Endothelial cell (in vitro differentiated cells): ENCODE measurements at regions not wholly inside any gene's neighbourhood (a gene's known extent, or its start where the extent isn't known, plus 50 kb on each side); places are given as distances from the start of the nearest gene placed in this dataset.

Source experiments
- DNase-seq: peaks from one replicate; pipeline ENCODE4 v3.0.0; 2021; ENCODE audit warnings: low spot score
- H3K27ac Mint-ChIP-seq: one replicate; pipeline ENCODE4 v1.8.0; 2021; ENCODE audit warnings: mixed read lengths, inconsistent platforms; ENCODE audit not compliant: unreplicated experiment
- H3K27me3 Mint-ChIP-seq: one replicate; pipeline ENCODE4 v1.8.0; 2021; ENCODE audit warnings: mild to moderate bottlenecking, moderate library complexity, mixed read lengths, inconsistent platforms; ENCODE audit not compliant: unreplicated experiment
- H3K36me3 Mint-ChIP-seq: one replicate; pipeline ENCODE4 v1.8.0; 2021; ENCODE audit warnings: mild to moderate bottlenecking, low read depth, mixed read lengths, inconsistent platforms; ENCODE audit not compliant: unreplicated experiment
- H3K4me1 Mint-ChIP-seq: one replicate; pipeline ENCODE4 v1.8.0; 2021; ENCODE audit warnings: mild to moderate bottlenecking, mixed read lengths, inconsistent platforms; ENCODE audit not compliant: unreplicated experiment
- H3K4me3 Mint-ChIP-seq: one replicate; pipeline ENCODE4 v1.8.0; 2021; ENCODE audit warnings: mild to moderate bottlenecking, mixed read lengths, inconsistent platforms; ENCODE audit not compliant: unreplicated experiment
- H3K9me3 Mint-ChIP-seq: one replicate; pipeline ENCODE4 v1.8.0; 2021; ENCODE audit warnings: mixed read lengths, inconsistent platforms; ENCODE audit not compliant: unreplicated experiment
- TF ChIP-seq, protein P1 (sequence below): fragments of 200-600 bp; sonication (generic); IDR thresholded peaks from one replicate; pipeline ENCODE4 v1.5.0; 2021; ENCODE audit warnings: antibody characterized with exemption; ENCODE audit not compliant: unreplicated experiment

DNA sequence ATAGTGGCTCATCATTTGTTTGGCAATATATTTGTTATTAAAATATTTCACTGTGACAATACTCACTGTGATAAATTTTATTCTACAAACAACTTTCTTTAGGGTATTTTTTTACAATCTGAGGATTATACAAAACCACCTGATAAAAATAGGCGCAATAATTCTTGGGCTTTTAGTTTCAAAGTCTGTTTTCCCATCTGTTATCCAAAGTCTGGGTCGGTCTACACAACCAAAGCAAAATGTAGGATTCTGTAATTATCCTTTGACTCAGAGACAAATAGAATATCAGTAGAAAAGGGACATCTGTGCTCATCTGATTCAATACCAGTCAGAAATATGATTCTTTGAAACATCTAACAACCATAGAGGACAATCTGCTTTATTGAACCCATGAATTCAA, 271.8 kb upstream of the AMIGO2 start:
- Mint-ChIP-seq H3K36me3 (no peaks in the 10 kb centered on the region), H3K4me1 (peaks cover 6% of the 10 kb centered on the region), H3K9me3 (no peaks in the 10 kb centered on the region), H3K27me3 (no peaks in the 10 kb centered on the region), H3K27ac (no peak overlapping the region), H3K4me3 (no peak overlapping the region)
- no peak for DNase-seq
- TF ChIP-seq, protein P1, sequence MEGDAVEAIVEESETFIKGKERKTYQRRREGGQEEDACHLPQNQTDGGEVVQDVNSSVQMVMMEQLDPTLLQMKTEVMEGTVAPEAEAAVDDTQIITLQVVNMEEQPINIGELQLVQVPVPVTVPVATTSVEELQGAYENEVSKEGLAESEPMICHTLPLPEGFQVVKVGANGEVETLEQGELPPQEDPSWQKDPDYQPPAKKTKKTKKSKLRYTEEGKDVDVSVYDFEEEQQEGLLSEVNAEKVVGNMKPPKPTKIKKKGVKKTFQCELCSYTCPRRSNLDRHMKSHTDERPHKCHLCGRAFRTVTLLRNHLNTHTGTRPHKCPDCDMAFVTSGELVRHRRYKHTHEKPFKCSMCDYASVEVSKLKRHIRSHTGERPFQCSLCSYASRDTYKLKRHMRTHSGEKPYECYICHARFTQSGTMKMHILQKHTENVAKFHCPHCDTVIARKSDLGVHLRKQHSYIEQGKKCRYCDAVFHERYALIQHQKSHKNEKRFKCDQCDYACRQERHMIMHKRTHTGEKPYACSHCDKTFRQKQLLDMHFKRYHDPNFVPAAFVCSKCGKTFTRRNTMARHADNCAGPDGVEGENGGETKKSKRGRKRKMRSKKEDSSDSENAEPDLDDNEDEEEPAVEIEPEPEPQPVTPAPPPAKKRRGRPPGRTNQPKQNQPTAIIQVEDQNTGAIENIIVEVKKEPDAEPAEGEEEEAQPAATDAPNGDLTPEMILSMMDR: no peak

DNA sequence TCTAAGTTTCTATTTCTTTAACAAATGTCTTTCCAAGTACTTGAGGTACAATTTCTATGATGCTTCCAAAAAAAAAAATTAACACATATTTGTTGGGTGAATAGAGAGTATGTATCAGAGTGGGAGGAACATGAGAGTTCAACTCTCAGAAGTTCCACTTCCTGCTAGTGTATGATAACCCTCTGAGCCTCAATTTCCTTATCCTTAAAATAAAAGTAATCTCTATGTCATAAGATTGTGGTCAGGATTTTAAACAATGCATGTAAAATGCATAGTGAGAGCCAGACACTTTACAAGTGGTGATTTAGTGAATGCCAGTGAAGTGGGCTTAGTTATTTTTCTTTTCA, 270.3 kb upstream of the AMIGO2 start:
- Mint-ChIP-seq H3K4me3 (no peak overlapping the region), H3K36me3 (no peaks in the 10 kb centered on the region), H3K27me3 (no peaks in the 10 kb centered on the region), H3K4me1 (no peaks in the 10 kb centered on the region), H3K27ac (no peak overlapping the region), H3K9me3 (no peaks in the 10 kb centered on the region)
- DNase-seq: no peak
- TF ChIP-seq, protein P1: no peak

DNA sequence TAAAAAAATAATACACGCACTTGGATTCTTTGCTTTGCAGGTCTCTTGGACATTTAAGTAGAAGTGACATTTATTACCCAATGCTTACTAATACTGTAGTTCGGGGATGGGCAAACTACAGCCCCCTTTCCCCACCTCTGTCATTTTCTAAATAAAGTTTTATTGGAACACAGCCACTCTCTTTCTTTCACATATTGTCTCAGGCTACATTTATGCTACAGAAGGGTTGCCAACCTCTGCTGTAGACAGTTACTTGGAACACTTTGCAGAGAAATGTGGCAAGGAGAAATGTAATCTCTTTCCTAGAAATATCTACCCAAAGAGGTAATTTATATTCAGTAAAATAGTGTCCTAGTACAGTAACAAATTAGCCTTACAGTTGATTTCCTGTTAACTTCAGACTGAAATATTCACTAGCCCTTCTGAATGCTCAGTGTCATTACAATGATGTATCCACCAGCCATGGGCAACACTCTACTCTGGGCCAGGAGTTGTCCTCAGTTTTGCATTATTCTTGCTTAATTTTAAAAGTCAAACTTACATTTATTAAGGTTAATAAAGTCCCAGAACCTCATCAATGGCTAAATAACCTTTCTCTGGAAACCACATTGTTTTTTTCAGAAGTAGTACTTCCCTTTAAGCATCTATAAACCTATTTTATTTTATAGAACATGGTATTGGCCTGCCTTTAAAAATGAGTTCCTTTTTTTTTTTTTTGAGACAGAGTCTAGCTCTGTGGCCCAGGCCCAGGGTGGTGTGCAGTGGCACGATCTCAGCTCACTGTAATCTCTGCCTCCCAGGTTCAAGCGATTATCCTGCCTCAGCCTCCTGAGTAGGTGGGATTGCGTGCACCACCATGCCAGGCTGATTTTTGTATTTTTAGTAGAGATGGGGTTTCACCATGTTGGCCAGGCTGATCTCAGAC, 269.6 kb upstream of the AMIGO2 start:
- Mint-ChIP-seq H3K9me3 (no peaks in the 10 kb centered on the region), H3K4me1 (no peaks in the 10 kb centered on the region), H3K27me3 (no peaks in the 10 kb centered on the region), H3K4me3 (no peak overlapping the region), H3K36me3 (no peaks in the 10 kb centered on the region), H3K27ac (no peak overlapping the region)
- no peak for DNase-seq
- TF ChIP-seq, protein P1: no peak

DNA sequence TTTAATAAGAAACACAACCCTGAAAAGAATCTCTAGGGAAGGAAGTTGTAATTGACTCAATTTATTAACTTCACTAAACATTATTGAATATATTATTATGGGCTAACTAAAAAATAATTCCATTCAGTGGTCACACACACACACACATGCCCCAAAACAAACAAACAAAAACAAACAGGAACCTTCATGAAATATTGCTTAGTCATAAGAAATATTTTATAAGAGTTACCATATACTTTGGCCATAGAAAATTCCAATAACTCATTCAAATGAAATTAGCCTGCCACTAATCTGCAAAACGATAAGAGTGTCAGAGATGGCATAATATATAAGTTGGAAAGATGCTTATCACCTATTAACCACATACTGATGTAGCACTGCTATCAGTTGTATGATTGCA, 268.4 kb upstream of the AMIGO2 start:
- TF ChIP-seq, protein P1: no peak
- Mint-ChIP-seq H3K4me1 (no peaks in the 10 kb centered on the region), H3K4me3 (no peak overlapping the region), H3K36me3 (no peaks in the 10 kb centered on the region), H3K27ac (no peak overlapping the region), H3K9me3 (no peaks in the 10 kb centered on the region), H3K27me3 (no peaks in the 10 kb centered on the region)
- no peak for DNase-seq

DNA sequence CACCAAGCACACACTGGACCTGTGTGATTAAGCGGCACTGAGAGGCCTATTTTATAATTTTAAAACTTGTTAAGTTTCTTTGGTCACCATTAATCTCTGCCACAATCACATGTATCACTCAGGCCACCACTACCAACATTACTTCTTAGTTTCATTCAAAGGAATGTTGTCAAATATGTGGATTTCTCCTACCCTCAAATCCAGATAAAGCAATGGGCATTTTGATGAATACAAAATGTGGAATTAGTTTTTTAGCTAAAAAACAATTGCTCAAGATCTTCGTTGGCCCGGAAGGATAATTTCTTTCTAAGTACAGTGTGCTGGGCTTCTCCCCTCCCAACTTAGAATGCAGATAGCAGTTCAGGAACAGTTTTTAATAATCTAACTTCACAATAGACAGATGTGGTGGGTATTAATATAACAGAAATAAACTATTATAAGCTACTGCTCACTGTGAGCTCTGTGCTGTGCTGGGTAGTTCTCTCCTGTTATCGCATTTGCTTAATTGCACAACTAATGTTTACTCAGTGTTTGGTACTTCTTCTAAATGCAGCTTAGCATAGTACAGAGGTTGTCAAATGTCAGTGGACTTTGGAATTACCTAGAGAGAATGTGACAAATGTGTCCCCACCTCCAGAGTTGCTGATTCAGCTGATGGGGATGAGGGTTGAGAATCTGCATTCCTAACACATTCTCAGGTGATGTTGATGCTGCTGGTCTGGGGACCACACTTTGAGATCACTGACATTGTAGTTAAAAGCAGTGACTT, 266.7 kb upstream of the AMIGO2 start:
- Mint-ChIP-seq H3K27ac (no peak overlapping the region), H3K4me1 (no peaks in the 10 kb centered on the region), H3K27me3 (no peaks in the 10 kb centered on the region), H3K4me3 (no peak overlapping the region), H3K9me3 (no peaks in the 10 kb centered on the region), H3K36me3 (no peaks in the 10 kb centered on the region)
- DNase-seq: no peak
- TF ChIP-seq, protein P1: no peak
